OCI-LY7 (cell line): ENCODE measurements at regions not wholly inside any gene's neighbourhood (a gene's known extent, or its start where the extent isn't known, plus 50 kb on each side); places are given as distances from the start of the nearest gene placed in this dataset.

Experiments used
- BruUV-seq: library from RNA; stranded (reverse); fragments of 400-500 nt; replicated peaks from 2 replicates; lab custom pipeline; 2021; lab: Mats Ljungman, UMichigan
- CTCF ChIA-PET: fragments of 300-600 bp; sonication (Branson Sonifier 250); formaldehyde crosslinking; loops from one replicate; lab custom pipeline; 2022; ENCODE audit warnings: antibody characterized with exemption; ENCODE audit not compliant: unreplicated experiment; lab: Charles Lee
- POLR2A ChIA-PET: fragments of 300-600 bp; sonication (Branson Sonifier 250); formaldehyde crosslinking; loops from one replicate; lab custom pipeline; 2022; ENCODE audit warnings: antibody characterized with exemption; lab: Charles Lee
- DNase-seq: peaks from one replicate; pipeline ENCODE4 v3.0.0-alpha.2; 2015; ENCODE audit warnings: low spot score
- H2AFZ ChIP-seq: fragments of 200-600 bp; sonication (generic), shearing (Covaris generic); 2 replicates; pipeline ENCODE4 v1.6.1; 2014; ENCODE audit warnings: mild to moderate bottlenecking, antibody characterized with exemption, low read length, moderate library complexity
- H3K27ac ChIP-seq: fragments of 200-600 bp; sonication (generic); 2 replicates; pipeline ENCODE4 v1.5.1; 2014; ENCODE audit warnings: mixed run types, low read depth, mild to moderate bottlenecking, moderate library complexity, low read length, inconsistent platforms; ENCODE audit not compliant: poor library complexity, severe bottlenecking
- H3K36me3 ChIP-seq: fragments of 200-600 bp; sonication (generic); 2 replicates; pipeline ENCODE4 v1.6.1; 2014; ENCODE audit warnings: mild to moderate bottlenecking, antibody characterized with exemption, low read length, moderate library complexity, mixed read lengths; ENCODE audit not compliant: insufficient read depth
- H3K4me1 ChIP-seq: fragments of 200-600 bp; sonication (generic); 2 replicates; pipeline ENCODE4 v1.5.1; 2014; ENCODE audit warnings: mild to moderate bottlenecking, low read length; ENCODE audit not compliant: insufficient read depth, poor library complexity, severe bottlenecking
- H3K4me2 ChIP-seq: fragments of 200-600 bp; sonication (generic); 2 replicates; pipeline ENCODE4 v1.6.1; 2014; ENCODE audit warnings: mild to moderate bottlenecking, low read length
- H3K4me3 ChIP-seq: fragments of 200-600 bp; sonication (generic); 2 replicates; pipeline ENCODE4 v1.5.1; 2014; ENCODE audit warnings: mild to moderate bottlenecking, low read depth, low read length; ENCODE audit not compliant: poor library complexity, severe bottlenecking
- H3K79me2 ChIP-seq: fragments of 200-600 bp; sonication (generic); 2 replicates; pipeline ENCODE4 v1.6.1; 2016; ENCODE audit warnings: low read depth, mild to moderate bottlenecking, low read length, moderate library complexity, mixed read lengths; ENCODE audit not compliant: insufficient read depth
- H3K9me2 ChIP-seq: fragments of 200-600 bp; sonication (generic); 2 replicates; pipeline ENCODE4 v1.6.1; 2016; ENCODE audit warnings: mild to moderate bottlenecking, low read length, mixed read lengths; ENCODE audit not compliant: insufficient read depth
- H3K9me3 ChIP-seq: fragments of 200-600 bp; sonication (generic); 2 replicates; pipeline ENCODE4 v1.6.1; 2014; ENCODE audit warnings: mild to moderate bottlenecking, mixed run types, low read length, mixed read lengths
- H4K20me1 ChIP-seq: fragments of 200-600 bp; sonication (generic); 2 replicates; pipeline ENCODE4 v1.6.1; 2014; ENCODE audit warnings: mild to moderate bottlenecking, antibody characterized with exemption, low read length, moderate library complexity, mixed read lengths; ENCODE audit not compliant: insufficient read depth
- CTCF ChIP-seq: fragments of 200-600 bp; sonication (generic); conservative IDR thresholded peaks from 2 replicates; pipeline ENCODE4 v1.5.1; 2014; ENCODE audit warnings: mild to moderate bottlenecking, antibody characterized with exemption, low read length, moderate library complexity, mixed read lengths
- EZH2phosphoT487 ChIP-seq: fragments of 200-600 bp; sonication (generic); IDR thresholded peaks from 2 replicates; pipeline ENCODE4 v1.6.1; 2018; ENCODE audit warnings: low read depth, borderline replicate concordance, mild to moderate bottlenecking, mixed run types, antibody characterized with exemption, low read length, moderate library complexity, mixed read lengths
- intact Hi-C: fragments of 100-400 bp; cut with micrococcal nuclease; formaldehyde crosslinking; loops from one replicate; pipeline ENCODE4 v1.10.0; 2022; ENCODE audit not compliant: unreplicated experiment

DNA sequence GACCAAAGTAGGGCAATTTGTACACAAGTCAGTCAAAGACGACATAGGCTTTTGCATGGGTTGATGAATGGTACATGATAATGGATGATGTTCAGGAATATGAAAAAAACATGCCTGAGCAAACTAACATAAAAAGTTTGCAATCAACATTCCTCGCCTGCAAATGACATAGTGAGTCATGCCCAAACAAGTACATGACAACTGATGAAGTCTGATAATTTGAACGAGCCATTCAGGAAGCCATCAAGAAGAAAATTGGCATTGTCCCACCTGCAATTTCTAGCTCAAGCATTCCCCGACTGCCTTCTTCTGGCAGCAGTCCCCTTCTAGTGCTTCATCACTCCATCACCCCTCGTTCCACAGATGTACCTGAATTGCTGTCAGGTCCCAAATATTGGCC lies 118.4 kb upstream of the NR5A2 start:
- Histone ChIP-seq H2AFZ (no peak overlapping the region), H3K9me3 (no peaks in the 10 kb centered on the region), H4K20me1 (no peaks in the 10 kb centered on the region), H3K36me3 (no peaks in the 10 kb centered on the region), H3K27ac (no peak overlapping the region), H3K4me3 (no peak overlapping the region), H3K4me2 (no peak overlapping the region), H3K4me1 (no peaks in the 10 kb centered on the region), H3K79me2 (no peaks in the 10 kb centered on the region), H3K9me2 (no peaks in the 10 kb centered on the region)
- DNase-seq, result no peak
- no TSS peak for BruUV-seq
- TF ChIP-seq EZH2phosphoT487 (no peak), CTCF (no peak)
- intact Hi-C loops, result no loop called here
- CTCF ChIA-PET, result interaction anchor here (0.5 kb wide), 1 partner anchor 314 kb away, joined by 3 read pairs; no protein-coding TSS in a partner anchor
- POLR2A ChIA-PET, result interaction anchor here (0.7 to 2.7 kb wide), 2 partner anchors 9 to 324 kb away, joined by 3 to 9 read pairs; no protein-coding TSS in a partner anchor

DNA sequence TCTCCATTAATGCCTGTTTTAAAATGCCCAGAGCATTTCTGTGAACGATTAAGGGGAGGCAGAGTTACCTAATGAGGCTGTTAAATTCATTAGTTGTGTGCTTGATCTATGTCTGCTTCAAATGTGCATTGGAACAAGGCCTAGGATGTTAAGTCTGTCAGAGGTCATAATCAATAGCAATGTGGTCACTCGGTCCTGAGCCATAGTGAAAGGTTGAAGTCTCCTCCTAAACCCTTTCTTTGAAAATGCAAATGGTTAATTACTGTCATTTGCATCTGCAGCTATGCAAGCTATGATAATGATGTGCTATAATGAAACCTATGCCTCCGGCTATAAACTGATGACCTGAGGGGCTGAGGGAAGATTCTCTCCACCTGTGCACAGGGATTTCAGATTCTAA lies 114.2 kb upstream of the NR5A2 start:
- Histone ChIP-seq H3K4me3 (no peak overlapping the region), H3K4me2 (no peak overlapping the region), H3K9me3 (no peaks in the 10 kb centered on the region), H3K27ac (no peak overlapping the region), H3K9me2 (no peaks in the 10 kb centered on the region), H2AFZ (no peak overlapping the region), H3K36me3 (no peaks in the 10 kb centered on the region), H3K79me2 (no peaks in the 10 kb centered on the region), H4K20me1 (no peaks in the 10 kb centered on the region), H3K4me1 (no peaks in the 10 kb centered on the region)
- TF ChIP-seq CTCF (no peak), EZH2phosphoT487 (no peak)
- no peak for DNase-seq
- intact Hi-C loops, result no loop called here
- no TSS peak for BruUV-seq
- ChIA-PET CTCF (no interaction called here), POLR2A (interaction anchor here (0.7 kb wide), 2 partner anchors 233 to 344 kb away, joined by 4 to 6 read pairs; no protein-coding TSS in a partner anchor)

DNA sequence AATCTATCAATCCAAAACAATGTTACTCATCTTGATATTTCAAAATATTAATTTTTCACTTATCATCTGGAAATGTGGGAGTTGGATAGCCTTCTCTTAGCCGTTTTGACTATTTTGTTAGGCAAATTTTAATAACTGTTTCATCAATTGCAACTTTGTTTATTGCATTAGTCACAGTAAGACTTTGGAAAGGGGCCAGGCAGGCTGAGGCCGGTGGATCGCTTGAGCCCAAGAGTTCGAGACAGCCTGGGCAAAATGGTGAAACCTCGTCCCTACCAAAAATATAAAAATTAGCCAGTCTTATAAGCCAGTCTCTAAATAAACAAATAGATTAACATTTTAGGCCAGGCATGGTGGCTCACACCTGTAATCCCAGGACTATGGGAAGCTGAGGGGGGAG lies 113.0 kb upstream of the NR5A2 start:
- TF ChIP-seq EZH2phosphoT487 (no peak), CTCF (no peak)
- no peak for DNase-seq
- Histone ChIP-seq H3K4me1 (no peaks in the 10 kb centered on the region), H3K9me3 (no peaks in the 10 kb centered on the region), H3K79me2 (no peaks in the 10 kb centered on the region), H3K9me2 (no peaks in the 10 kb centered on the region), H2AFZ (no peak overlapping the region), H3K4me3 (no peak overlapping the region), H3K36me3 (no peaks in the 10 kb centered on the region), H3K27ac (no peak overlapping the region), H4K20me1 (no peaks in the 10 kb centered on the region), H3K4me2 (no peak overlapping the region)
- no TSS peak for BruUV-seq
- intact Hi-C loops, result no loop called here
- POLR2A ChIA-PET, result interaction anchor here (0.6 kb wide), 1 partner anchor 963 kb away, joined by 3 read pairs; no protein-coding TSS in a partner anchor
- CTCF ChIA-PET, result no interaction called here
